Neural cell (in vitro differentiated cells): ENCODE measurements at regions not wholly inside any gene's neighbourhood (a gene's known extent, or its start where the extent isn't known, plus 50 kb on each side); places are given as distances from the start of the nearest gene placed in this dataset.

ENCODE experiments used
- EP300 ChIP-seq: fragments of 450-650 bp; conservative IDR thresholded peaks from 2 replicates; pipeline ENCODE4 v1.6.1; 2014; ENCODE audit warnings: antibody characterized with exemption, mild to moderate bottlenecking, moderate library complexity; ENCODE audit not compliant: poor library complexity, severe bottlenecking
- EZH2 ChIP-seq: fragments of 200-600, 300-800 bp; shearing (Covaris generic), sonication (generic); IDR thresholded peaks from 2 replicates; pipeline ENCODE4 v1.6.1; 2014; ENCODE audit warnings: antibody characterized with exemption, low read length, borderline replicate concordance, mild to moderate bottlenecking; ENCODE audit not compliant: insufficient read depth, poor library complexity, severe bottlenecking
- MXI1 ChIP-seq: fragments of 450-650 bp; conservative IDR thresholded peaks from 2 replicates; pipeline ENCODE4 v1.6.1; 2014; ENCODE audit warnings: antibody characterized with exemption, mild to moderate bottlenecking; ENCODE audit not compliant: poor library complexity, severe bottlenecking
- POLR2AphosphoS5 ChIP-seq: IDR thresholded peaks from 2 replicates; pipeline ENCODE4 v1.6.1; 2012
- RAD21 ChIP-seq: fragments of 450-650 bp; conservative IDR thresholded peaks from 2 replicates; pipeline ENCODE4 v1.6.1; 2014; ENCODE audit warnings: antibody characterized with exemption, mild to moderate bottlenecking, moderate library complexity
- REST ChIP-seq: IDR thresholded peaks from 2 replicates; pipeline ENCODE4 v1.6.1; 2012; ENCODE audit warnings: borderline replicate concordance
- TAF1 ChIP-seq: IDR thresholded peaks from 2 replicates; pipeline ENCODE4 v1.6.1; 2012; ENCODE audit warnings: low read depth
- TF ChIP-seq, protein P1 (sequence below): fragments of 450-650 bp; IDR thresholded peaks from 2 replicates; pipeline ENCODE4 v1.5.1; 2014; ENCODE audit warnings: antibody characterized with exemption, mild to moderate bottlenecking, moderate library complexity; ENCODE audit not compliant: poor library complexity, severe bottlenecking

DNA sequence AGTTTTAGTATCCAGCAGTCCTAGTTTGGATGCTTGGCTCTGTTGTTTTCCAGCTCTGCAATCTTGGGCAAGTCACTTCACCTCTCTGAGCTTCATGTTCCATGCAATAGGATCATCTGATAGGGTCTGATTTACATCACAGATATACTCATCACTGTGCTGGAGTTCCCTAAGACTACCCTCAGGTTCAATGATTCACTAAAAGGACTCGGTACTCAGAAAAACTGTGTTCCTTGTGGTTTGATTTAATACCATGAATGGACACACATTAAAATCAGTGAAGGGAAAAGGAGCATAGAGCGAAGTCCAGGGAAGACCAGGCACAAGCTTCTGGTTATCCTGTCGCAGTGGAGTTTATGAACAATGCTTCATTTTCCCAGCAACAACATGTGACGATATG, 119.9 kb upstream of the EFNA5 start:
- TF ChIP-seq MXI1 (no peak), REST (no peak), TAF1 (no peak), EP300 (no peak), RAD21 (no peak), POLR2AphosphoS5 (no peak), EZH2 (no peak)
- TF ChIP-seq, protein P1, sequence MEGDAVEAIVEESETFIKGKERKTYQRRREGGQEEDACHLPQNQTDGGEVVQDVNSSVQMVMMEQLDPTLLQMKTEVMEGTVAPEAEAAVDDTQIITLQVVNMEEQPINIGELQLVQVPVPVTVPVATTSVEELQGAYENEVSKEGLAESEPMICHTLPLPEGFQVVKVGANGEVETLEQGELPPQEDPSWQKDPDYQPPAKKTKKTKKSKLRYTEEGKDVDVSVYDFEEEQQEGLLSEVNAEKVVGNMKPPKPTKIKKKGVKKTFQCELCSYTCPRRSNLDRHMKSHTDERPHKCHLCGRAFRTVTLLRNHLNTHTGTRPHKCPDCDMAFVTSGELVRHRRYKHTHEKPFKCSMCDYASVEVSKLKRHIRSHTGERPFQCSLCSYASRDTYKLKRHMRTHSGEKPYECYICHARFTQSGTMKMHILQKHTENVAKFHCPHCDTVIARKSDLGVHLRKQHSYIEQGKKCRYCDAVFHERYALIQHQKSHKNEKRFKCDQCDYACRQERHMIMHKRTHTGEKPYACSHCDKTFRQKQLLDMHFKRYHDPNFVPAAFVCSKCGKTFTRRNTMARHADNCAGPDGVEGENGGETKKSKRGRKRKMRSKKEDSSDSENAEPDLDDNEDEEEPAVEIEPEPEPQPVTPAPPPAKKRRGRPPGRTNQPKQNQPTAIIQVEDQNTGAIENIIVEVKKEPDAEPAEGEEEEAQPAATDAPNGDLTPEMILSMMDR: no peak
